H1 (cell line): ENCODE measurements at regions not wholly inside any gene's neighbourhood (a gene's known extent, or its start where the extent isn't known, plus 50 kb on each side); places are given as distances from the start of the nearest gene placed in this dataset.

Source experiments
- BACH1 ChIP-seq: IDR thresholded peaks from 2 replicates; pipeline ENCODE4 v1.6.1; 2012; ENCODE audit warnings: low read length, improper control_type of control experiment
- CBX5 ChIP-seq: fragments of 300-800, 300-1000 bp; sonication (generic); IDR thresholded peaks from 2 replicates; pipeline ENCODE4 v1.7.1; 2016; ENCODE audit warnings: antibody characterized with exemption, low read length, low read depth
- CBX8 ChIP-seq: fragments of 300-800, 300-1000 bp; sonication (generic); IDR thresholded peaks from 2 replicates; pipeline ENCODE4 v1.7.1; 2016; ENCODE audit warnings: low read depth, low read length, borderline replicate concordance
- CHD1 ChIP-seq: IDR thresholded peaks from 2 replicates; pipeline ENCODE4 v1.6.1; 2012; ENCODE audit warnings: low read depth, low read length, improper control_type of control experiment
- EGR1 ChIP-seq: IDR thresholded peaks from 2 replicates; pipeline ENCODE4 v1.6.1; 2011; ENCODE audit warnings: low read depth, low read length, borderline replicate concordance
- GABPA ChIP-seq: IDR thresholded peaks from 2 replicates; pipeline ENCODE4 v1.6.1; 2011; ENCODE audit warnings: mild to moderate bottlenecking, low read length, moderate library complexity, borderline replicate concordance; ENCODE audit not compliant: insufficient read depth
- GTF2F1 ChIP-seq: IDR thresholded peaks from 2 replicates; pipeline ENCODE4 v1.6.1; 2012; ENCODE audit warnings: low read depth, low read length, improper control_type of control experiment, borderline replicate concordance
- JUND ChIP-seq: IDR thresholded peaks from 2 replicates; pipeline ENCODE4 v1.6.1; 2011; ENCODE audit warnings: mild to moderate bottlenecking, improper control_type of control experiment, low read length
- NRF1 ChIP-seq: IDR thresholded peaks from 2 replicates; pipeline ENCODE4 v1.6.1; 2011; ENCODE audit warnings: mild to moderate bottlenecking, low read depth, low read length, improper control_type of control experiment
- POLR2AphosphoS5 ChIP-seq: IDR thresholded peaks from 2 replicates; pipeline ENCODE4 v1.6.1; 2011; ENCODE audit warnings: low read depth, low read length
- SP1 ChIP-seq: IDR thresholded peaks from 2 replicates; pipeline ENCODE4 v1.6.1; 2011; ENCODE audit warnings: low read depth, low read length
- TAF7 ChIP-seq: optimal IDR thresholded peaks from 2 replicates; pipeline ENCODE3; 2011; ENCODE audit warnings: low read depth, mild to moderate bottlenecking, inconsistent platforms, low read length, moderate library complexity, borderline replicate concordance
- TF ChIP-seq, protein P1 (sequence below): fragments of 300-600 bp; sonication (generic); IDR thresholded peaks from 2 replicates; pipeline ENCODE4 v1.7.1; 2012; ENCODE audit warnings: low read length, moderate library complexity, mild to moderate bottlenecking, inconsistent platforms; ENCODE audit not compliant: insufficient replicate concordance

- TF ChIP-seq, protein P1, sequence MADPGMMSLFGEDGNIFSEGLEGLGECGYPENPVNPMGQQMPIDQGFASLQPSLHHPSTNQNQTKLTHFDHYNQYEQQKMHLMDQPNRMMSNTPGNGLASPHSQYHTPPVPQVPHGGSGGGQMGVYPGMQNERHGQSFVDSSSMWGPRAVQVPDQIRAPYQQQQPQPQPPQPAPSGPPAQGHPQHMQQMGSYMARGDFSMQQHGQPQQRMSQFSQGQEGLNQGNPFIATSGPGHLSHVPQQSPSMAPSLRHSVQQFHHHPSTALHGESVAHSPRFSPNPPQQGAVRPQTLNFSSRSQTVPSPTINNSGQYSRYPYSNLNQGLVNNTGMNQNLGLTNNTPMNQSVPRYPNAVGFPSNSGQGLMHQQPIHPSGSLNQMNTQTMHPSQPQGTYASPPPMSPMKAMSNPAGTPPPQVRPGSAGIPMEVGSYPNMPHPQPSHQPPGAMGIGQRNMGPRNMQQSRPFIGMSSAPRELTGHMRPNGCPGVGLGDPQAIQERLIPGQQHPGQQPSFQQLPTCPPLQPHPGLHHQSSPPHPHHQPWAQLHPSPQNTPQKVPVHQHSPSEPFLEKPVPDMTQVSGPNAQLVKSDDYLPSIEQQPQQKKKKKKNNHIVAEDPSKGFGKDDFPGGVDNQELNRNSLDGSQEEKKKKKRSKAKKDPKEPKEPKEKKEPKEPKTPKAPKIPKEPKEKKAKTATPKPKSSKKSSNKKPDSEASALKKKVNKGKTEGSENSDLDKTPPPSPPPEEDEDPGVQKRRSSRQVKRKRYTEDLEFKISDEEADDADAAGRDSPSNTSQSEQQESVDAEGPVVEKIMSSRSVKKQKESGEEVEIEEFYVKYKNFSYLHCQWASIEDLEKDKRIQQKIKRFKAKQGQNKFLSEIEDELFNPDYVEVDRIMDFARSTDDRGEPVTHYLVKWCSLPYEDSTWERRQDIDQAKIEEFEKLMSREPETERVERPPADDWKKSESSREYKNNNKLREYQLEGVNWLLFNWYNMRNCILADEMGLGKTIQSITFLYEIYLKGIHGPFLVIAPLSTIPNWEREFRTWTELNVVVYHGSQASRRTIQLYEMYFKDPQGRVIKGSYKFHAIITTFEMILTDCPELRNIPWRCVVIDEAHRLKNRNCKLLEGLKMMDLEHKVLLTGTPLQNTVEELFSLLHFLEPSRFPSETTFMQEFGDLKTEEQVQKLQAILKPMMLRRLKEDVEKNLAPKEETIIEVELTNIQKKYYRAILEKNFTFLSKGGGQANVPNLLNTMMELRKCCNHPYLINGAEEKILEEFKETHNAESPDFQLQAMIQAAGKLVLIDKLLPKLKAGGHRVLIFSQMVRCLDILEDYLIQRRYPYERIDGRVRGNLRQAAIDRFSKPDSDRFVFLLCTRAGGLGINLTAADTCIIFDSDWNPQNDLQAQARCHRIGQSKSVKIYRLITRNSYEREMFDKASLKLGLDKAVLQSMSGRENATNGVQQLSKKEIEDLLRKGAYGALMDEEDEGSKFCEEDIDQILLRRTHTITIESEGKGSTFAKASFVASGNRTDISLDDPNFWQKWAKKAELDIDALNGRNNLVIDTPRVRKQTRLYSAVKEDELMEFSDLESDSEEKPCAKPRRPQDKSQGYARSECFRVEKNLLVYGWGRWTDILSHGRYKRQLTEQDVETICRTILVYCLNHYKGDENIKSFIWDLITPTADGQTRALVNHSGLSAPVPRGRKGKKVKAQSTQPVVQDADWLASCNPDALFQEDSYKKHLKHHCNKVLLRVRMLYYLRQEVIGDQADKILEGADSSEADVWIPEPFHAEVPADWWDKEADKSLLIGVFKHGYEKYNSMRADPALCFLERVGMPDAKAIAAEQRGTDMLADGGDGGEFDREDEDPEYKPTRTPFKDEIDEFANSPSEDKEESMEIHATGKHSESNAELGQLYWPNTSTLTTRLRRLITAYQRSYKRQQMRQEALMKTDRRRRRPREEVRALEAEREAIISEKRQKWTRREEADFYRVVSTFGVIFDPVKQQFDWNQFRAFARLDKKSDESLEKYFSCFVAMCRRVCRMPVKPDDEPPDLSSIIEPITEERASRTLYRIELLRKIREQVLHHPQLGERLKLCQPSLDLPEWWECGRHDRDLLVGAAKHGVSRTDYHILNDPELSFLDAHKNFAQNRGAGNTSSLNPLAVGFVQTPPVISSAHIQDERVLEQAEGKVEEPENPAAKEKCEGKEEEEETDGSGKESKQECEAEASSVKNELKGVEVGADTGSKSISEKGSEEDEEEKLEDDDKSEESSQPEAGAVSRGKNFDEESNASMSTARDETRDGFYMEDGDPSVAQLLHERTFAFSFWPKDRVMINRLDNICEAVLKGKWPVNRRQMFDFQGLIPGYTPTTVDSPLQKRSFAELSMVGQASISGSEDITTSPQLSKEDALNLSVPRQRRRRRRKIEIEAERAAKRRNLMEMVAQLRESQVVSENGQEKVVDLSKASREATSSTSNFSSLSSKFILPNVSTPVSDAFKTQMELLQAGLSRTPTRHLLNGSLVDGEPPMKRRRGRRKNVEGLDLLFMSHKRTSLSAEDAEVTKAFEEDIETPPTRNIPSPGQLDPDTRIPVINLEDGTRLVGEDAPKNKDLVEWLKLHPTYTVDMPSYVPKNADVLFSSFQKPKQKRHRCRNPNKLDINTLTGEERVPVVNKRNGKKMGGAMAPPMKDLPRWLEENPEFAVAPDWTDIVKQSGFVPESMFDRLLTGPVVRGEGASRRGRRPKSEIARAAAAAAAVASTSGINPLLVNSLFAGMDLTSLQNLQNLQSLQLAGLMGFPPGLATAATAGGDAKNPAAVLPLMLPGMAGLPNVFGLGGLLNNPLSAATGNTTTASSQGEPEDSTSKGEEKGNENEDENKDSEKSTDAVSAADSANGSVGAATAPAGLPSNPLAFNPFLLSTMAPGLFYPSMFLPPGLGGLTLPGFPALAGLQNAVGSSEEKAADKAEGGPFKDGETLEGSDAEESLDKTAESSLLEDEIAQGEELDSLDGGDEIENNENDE, result no peak
- no peak for TF ChIP-seq TAF7
- no peak for TF ChIP-seq EGR1
- TF ChIP-seq NRF1, result no peak
- no peak for TF ChIP-seq POLR2AphosphoS5
- TF ChIP-seq SP1, result no peak
- no peak for TF ChIP-seq JUND
- no peak for TF ChIP-seq GABPA
- no peak for TF ChIP-seq CHD1
- TF ChIP-seq CBX8, result no peak
- TF ChIP-seq BACH1, result no peak
- TF ChIP-seq GTF2F1, result no peak
- no peak for TF ChIP-seq CBX5
Observed at GRCh38 chr2:145653553-145653952, 1133.6 kb upstream of the ZEB2 start (continued).
